Mesothelial cell of epicardium (in vitro differentiated cells): ENCODE measurements at regions not wholly inside any gene's neighbourhood (a gene's known extent, or its start where the extent isn't known, plus 50 kb on each side); places are given as distances from the start of the nearest gene placed in this dataset.

Experiments used
- DNase-seq, 2 experiments: peaks; one replicate each; pipeline ENCODE4 v3.0.0; 2021; ENCODE audit warnings: low spot score in 2 of 2; ENCODE audit not compliant: unreplicated experiment in 2 of 2
- H3K27ac Mint-ChIP-seq: 2 replicates; pipeline ENCODE4 v1.8.0; 2021; ENCODE audit warnings: mixed read lengths
- H3K27me3 Mint-ChIP-seq: 2 replicates; pipeline ENCODE4 v1.8.0; 2021; ENCODE audit warnings: low read depth, mixed read lengths
- H3K36me3 Mint-ChIP-seq: 2 replicates; pipeline ENCODE4 v1.8.0; 2021; ENCODE audit warnings: mixed read lengths
- H3K4me1 Mint-ChIP-seq: 2 replicates; pipeline ENCODE4 v1.8.0; 2021; ENCODE audit warnings: mixed read lengths
- H3K4me3 Mint-ChIP-seq: 2 replicates; pipeline ENCODE4 v1.8.0; 2021; ENCODE audit warnings: mild to moderate bottlenecking, moderate library complexity, mixed read lengths
- H3K9me3 Mint-ChIP-seq: 2 replicates; pipeline ENCODE4 v1.8.0; 2021; ENCODE audit warnings: mixed read lengths
- TF ChIP-seq, protein P1 (sequence below): fragments of 200-600 bp; sonication (generic); IDR thresholded peaks from one replicate; pipeline ENCODE4 v1.5.0; 2021; ENCODE audit warnings: antibody characterized with exemption; ENCODE audit not compliant: unreplicated experiment

DNA sequence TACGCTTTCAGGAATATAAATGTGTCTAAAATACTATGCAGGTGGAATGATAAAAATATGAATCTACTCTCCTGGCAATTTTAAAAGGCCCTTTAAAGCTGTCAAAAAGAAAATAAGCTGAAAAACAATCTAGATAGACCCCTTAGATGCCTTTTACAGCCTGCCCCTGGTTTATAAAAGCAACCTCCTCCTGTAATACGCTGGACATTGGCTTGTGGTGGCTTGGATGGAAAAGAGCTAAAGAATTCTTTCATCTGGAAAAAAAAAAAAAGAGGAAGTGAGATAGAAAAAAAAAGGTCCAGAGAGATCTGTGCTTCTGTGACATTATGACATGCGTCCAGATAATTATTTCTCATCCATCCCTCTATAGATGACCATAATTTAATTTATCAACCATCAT, 115.9 kb upstream of the NRSN1 start:
- Mint-ChIP-seq H3K4me3 (no peak overlapping the region), H3K4me1 (peaks cover 23% of the 10 kb centered on the region), H3K9me3 (peaks cover 12% of the 10 kb centered on the region), H3K36me3 (no peaks in the 10 kb centered on the region), H3K27ac (no peak overlapping the region), H3K27me3 (no peaks in the 10 kb centered on the region)
- TF ChIP-seq, protein P1, sequence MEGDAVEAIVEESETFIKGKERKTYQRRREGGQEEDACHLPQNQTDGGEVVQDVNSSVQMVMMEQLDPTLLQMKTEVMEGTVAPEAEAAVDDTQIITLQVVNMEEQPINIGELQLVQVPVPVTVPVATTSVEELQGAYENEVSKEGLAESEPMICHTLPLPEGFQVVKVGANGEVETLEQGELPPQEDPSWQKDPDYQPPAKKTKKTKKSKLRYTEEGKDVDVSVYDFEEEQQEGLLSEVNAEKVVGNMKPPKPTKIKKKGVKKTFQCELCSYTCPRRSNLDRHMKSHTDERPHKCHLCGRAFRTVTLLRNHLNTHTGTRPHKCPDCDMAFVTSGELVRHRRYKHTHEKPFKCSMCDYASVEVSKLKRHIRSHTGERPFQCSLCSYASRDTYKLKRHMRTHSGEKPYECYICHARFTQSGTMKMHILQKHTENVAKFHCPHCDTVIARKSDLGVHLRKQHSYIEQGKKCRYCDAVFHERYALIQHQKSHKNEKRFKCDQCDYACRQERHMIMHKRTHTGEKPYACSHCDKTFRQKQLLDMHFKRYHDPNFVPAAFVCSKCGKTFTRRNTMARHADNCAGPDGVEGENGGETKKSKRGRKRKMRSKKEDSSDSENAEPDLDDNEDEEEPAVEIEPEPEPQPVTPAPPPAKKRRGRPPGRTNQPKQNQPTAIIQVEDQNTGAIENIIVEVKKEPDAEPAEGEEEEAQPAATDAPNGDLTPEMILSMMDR: no peak
- no peak for DNase-seq

DNA sequence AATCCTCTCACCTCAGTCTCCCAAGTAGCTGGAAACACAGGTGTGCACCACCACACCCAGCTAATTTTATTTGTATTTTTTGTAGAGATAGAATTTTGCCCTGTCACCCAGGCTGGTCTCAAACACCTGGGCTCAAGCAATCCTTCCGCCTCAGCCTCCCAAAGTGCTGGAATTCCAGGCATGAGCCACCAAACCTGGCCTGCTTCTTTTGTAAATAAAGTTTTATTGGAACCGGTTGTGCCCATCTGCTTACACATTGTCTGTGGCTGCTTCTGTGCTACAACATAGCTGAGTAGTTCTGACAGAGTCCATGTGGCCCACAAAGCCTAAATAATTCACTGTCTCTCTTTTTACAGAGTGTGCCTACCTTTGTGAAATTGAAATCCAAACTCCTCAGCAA, 109.7 kb upstream of the NRSN1 start:
- TF ChIP-seq, protein P1: no peak
- H3K36me3 Mint-ChIP-seq: no peaks in the 10 kb centered on the region

DNA sequence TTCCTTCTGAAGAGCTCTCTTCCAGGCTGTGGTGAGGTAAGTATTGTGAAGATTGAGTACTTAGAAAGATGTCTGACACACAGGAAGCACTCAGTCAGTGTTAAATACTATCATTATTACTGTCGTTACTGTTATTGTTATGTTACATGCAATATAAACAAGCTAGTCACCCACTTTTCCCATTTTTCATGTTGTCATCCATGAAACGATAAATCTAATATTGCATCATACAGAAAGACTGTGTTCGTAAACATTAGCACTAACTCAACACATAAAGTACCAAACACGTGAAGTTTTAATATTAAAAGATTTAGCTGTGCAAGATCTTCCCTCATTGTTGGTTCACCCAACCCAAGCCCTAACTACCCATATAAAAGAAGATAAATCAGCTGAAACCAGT, 109.2 kb upstream of the NRSN1 start:
- no peak overlapping the region for H3K27ac Mint-ChIP-seq
- no peak for DNase-seq
- no peaks in the 10 kb centered on the region for H3K36me3 Mint-ChIP-seq
- TF ChIP-seq, protein P1: no peak
- peaks cover 6% of the 10 kb centered on the region for H3K4me1 Mint-ChIP-seq
- H3K27me3 Mint-ChIP-seq: peaks cover 14% of the 10 kb centered on the region
- H3K9me3 Mint-ChIP-seq: peaks cover 12% of the 10 kb centered on the region
- no peak overlapping the region for H3K4me3 Mint-ChIP-seq

More for the DNA sequence above, 109.7 kb upstream of the NRSN1 start:
- peaks cover 6% of the 10 kb centered on the region for H3K4me1 Mint-ChIP-seq
- peaks cover 12% of the 10 kb centered on the region for H3K9me3 Mint-ChIP-seq
- no peak overlapping the region for H3K4me3 Mint-ChIP-seq
- H3K27ac Mint-ChIP-seq: no peak overlapping the region
- DNase-seq: no peak
- peaks cover 10% of the 10 kb centered on the region for H3K27me3 Mint-ChIP-seq

DNA sequence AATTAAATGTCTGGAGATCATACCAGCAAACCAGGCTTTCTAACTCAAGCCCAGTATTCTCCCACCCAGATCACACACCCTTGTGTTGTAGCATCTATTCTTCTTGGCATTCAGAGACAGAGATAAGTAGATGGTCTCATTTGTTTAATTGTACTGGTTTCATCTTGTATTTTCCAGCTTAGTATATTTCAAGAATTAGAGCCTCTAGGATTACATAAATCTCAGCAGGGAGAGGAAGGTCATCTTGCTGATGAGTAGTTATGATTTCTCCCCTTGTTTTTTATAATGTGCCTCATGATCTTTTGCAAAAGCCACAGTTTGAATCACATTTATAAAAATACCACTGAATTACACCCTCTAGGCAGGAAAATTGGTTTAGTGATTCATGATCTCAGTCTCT, 106.6 kb upstream of the NRSN1 start:
- H3K27me3 Mint-ChIP-seq: peaks cover 25% of the 10 kb centered on the region
- H3K9me3 Mint-ChIP-seq: peaks cover 3% of the 10 kb centered on the region
- DNase-seq: no peak
- peaks cover 2% of the 10 kb centered on the region for H3K36me3 Mint-ChIP-seq
- no peak overlapping the region for H3K4me3 Mint-ChIP-seq
- TF ChIP-seq, protein P1: no peak
- peaks cover 6% of the 10 kb centered on the region for H3K4me1 Mint-ChIP-seq
- no peak overlapping the region for H3K27ac Mint-ChIP-seq

DNA sequence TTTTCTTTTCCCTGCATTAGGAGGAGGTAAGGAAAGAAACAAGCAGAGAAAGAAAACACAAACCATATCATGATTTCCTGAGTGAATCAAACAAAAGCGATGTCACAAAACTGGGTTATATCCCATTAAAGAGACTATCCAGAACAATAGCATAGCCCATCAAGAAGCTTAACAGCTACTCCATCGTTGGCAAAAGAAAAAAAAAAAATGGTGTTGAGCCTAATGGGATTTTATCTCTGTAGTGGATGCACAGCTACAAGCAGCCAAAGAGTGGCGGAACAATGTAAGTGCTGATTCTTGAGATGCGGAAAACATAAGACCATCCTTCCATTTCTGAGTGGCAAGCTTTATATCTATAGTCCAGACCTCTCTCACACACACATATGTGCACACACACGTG, 106.2 kb upstream of the NRSN1 start:
- DNase-seq: no peak
- peaks cover 6% of the 10 kb centered on the region for H3K4me1 Mint-ChIP-seq

More for the DNA sequence above, 106.2 kb upstream of the NRSN1 start:
- no peak overlapping the region for H3K27ac Mint-ChIP-seq
- peaks cover 25% of the 10 kb centered on the region for H3K27me3 Mint-ChIP-seq
- no peak overlapping the region for H3K4me3 Mint-ChIP-seq
- H3K9me3 Mint-ChIP-seq: peaks cover 3% of the 10 kb centered on the region
- TF ChIP-seq, protein P1: no peak
- H3K36me3 Mint-ChIP-seq: peaks cover 2% of the 10 kb centered on the region
